ENCODE measurements at regions not wholly inside any gene's neighbourhood (a gene's known extent, or its start where the extent isn't known, plus 50 kb on each side); places are given as distances from the start of the nearest gene placed in this dataset.

DNA sequence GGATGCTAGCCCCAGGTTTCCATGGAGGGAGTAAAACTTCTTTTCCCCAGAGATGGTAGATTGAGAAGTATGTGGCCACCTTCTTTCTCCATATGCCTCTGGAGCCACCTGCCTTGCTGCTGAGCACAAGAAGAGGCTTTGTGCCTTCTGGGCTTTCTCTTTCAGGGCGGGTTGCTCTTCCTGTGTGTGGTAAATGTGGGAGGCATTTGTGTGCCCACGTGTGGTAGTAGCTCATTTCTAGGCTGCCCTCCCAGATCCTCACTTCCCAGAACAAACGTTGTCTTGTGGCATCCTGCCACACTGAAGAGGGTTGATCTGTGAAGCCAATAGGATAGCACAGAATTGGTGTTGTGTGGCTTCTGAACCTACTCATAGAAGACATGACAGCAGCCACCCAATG, 342.0 kb upstream of the PODXL start:
- H3K4me3 Mint-ChIP-seq = no peak overlapping the region
- H3K27ac Mint-ChIP-seq = no peak overlapping the region
- ChIA-PET CTCF (no interaction called here), POLR2A (no interaction called here)
- no peaks in the 10 kb centered on the region for H3K4me1 Mint-ChIP-seq
- peaks cover 5% of the 10 kb centered on the region for H3K27me3 Mint-ChIP-seq
- H3K9me3 Mint-ChIP-seq = peaks cover 5% of the 10 kb centered on the region
- intact Hi-C loops (cut with micrococcal nuclease) = no loop called here
- no peaks in the 10 kb centered on the region for H3K36me3 Mint-ChIP-seq (ENCODE audit: low read depth)
- DNase-seq (no peak), ATAC-seq (ENCODE audit: low read depth) (no peak)
- TF ChIP-seq, protein P1, sequence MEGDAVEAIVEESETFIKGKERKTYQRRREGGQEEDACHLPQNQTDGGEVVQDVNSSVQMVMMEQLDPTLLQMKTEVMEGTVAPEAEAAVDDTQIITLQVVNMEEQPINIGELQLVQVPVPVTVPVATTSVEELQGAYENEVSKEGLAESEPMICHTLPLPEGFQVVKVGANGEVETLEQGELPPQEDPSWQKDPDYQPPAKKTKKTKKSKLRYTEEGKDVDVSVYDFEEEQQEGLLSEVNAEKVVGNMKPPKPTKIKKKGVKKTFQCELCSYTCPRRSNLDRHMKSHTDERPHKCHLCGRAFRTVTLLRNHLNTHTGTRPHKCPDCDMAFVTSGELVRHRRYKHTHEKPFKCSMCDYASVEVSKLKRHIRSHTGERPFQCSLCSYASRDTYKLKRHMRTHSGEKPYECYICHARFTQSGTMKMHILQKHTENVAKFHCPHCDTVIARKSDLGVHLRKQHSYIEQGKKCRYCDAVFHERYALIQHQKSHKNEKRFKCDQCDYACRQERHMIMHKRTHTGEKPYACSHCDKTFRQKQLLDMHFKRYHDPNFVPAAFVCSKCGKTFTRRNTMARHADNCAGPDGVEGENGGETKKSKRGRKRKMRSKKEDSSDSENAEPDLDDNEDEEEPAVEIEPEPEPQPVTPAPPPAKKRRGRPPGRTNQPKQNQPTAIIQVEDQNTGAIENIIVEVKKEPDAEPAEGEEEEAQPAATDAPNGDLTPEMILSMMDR (IDR thresholded peaks at IDR 0.05) = no peak

DNA sequence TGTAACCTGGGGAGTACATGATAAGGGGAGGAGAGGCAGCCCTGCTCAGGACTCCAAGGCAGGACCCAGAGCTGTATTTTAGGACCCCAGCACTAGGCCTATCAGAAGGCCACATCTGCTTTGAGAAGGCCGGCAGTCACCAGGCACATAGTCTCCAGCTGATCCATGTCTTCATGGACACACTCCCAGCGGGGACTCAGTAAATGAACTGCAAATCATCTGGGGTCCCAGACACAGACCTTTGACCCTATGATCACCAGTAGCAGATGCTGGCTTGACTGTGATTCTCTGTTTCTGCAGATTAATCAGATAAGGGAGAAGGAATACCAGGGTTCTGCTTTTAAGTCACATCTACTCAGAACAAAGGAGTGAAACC, 341.4 kb upstream of the PODXL start:
- Mint-ChIP-seq H3K27me3 (peaks cover 5% of the 10 kb centered on the region), H3K27ac (no peak overlapping the region), H3K4me1 (no peaks in the 10 kb centered on the region), H3K4me3 (no peak overlapping the region), H3K9me3 (peaks cover 5% of the 10 kb centered on the region), H3K36me3 (ENCODE audit: low read depth) (no peaks in the 10 kb centered on the region)
- CTCF ChIA-PET = no interaction called here
- intact Hi-C loops (cut with micrococcal nuclease) = no loop called here
- DNase-seq (no peak), ATAC-seq (ENCODE audit: low read depth) (no peak)
- POLR2A ChIA-PET = no interaction called here
- TF ChIP-seq, protein P1 (IDR thresholded peaks at IDR 0.05) = no peak

DNA sequence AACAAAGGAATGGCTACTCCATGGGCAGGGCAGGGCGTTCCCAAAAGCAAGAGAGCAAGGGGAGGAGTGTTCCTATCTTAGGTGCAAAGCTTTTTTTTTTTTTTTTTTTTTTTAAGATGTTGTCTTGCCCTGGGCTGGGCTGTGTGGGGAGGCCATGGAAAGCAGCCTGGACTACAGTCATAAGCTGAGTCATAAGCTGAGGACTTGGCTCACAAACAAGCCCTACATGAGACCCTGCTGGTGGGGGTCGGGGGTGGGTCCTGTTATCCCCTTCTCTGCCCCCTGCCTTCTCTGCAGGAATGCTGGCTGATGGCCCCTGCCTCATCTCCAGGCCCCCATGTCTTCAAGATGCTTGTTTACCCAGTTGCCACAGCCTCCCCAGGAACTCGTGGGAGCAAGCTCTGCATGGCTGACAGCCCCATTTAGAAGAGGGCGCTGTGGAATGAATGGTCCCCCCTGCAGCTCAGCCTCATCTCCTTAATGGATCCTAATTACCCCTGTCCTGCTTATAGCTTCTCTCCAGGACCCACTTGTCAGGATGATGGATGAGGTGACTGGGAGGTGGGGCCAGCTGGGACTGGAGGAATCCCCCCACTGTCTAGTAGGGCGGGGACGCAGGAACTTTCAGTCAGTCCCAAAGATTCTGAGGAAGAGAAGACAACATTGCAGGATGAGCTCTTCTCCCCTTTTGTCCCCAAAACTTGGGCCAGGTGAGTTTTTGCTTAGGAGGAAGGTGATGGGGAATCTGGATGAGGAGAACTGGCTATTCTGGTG, 340.8 kb upstream of the PODXL start:
- Mint-ChIP-seq H3K27me3 (peaks cover 5% of the 10 kb centered on the region), H3K4me1 (no peaks in the 10 kb centered on the region), H3K36me3 (ENCODE audit: low read depth) (no peaks in the 10 kb centered on the region), H3K9me3 (peaks cover 4% of the 10 kb centered on the region), H3K27ac (no peak overlapping the region), H3K4me3 (no peak overlapping the region)
- ATAC-seq (ENCODE audit: low read depth) (no peak), DNase-seq (no peak)
- TF ChIP-seq, protein P1 (IDR thresholded peaks at IDR 0.05) = no peak
- ChIA-PET CTCF (no interaction called here), POLR2A (no interaction called here)
- intact Hi-C loops (cut with micrococcal nuclease) = no loop called here

DNA sequence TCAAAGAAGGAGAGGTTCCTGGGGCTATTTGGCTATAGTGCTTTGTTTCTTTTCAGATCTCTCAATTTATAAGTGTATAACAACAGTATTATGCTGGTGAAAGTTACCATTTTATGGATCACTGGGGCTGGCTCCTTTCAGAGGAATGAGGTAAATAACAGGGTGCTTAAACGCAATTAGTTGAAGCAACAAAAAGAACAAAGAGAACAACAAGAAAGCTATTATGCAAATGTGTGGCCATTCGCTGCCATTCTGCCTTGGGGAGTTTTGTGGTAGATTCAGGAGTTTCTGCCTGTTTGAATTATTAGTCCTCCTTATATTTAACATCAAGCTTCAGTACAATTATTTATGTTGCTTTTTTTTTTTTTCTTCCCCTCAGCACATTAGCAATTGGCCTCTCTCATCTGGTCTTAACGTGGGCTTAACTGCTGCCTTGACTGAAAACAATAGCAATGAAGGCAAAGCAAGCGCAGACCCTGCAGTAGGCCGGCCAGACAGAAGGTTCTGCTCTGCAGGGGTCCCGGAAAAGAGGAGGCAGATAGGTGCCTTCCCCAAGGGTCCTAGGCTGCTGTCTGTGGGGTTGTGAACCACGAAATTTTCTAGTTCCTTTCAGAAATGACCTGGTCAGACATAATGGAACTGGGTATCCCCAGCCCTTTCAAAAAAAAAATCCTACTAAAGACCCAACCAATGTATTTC, 339.9 kb upstream of the PODXL start:
- CTCF ChIA-PET = no interaction called here
- POLR2A ChIA-PET = no interaction called here
- Mint-ChIP-seq H3K36me3 (ENCODE audit: low read depth) (no peaks in the 10 kb centered on the region), H3K4me3 (no peak overlapping the region), H3K27me3 (peaks cover 5% of the 10 kb centered on the region), H3K27ac (no peak overlapping the region), H3K9me3 (no peaks in the 10 kb centered on the region), H3K4me1 (no peaks in the 10 kb centered on the region)
- ATAC-seq (ENCODE audit: low read depth) (no peak), DNase-seq (no peak)
- intact Hi-C loops (cut with micrococcal nuclease) = no loop called here
- TF ChIP-seq, protein P1 (IDR thresholded peaks at IDR 0.05) = no peak

DNA sequence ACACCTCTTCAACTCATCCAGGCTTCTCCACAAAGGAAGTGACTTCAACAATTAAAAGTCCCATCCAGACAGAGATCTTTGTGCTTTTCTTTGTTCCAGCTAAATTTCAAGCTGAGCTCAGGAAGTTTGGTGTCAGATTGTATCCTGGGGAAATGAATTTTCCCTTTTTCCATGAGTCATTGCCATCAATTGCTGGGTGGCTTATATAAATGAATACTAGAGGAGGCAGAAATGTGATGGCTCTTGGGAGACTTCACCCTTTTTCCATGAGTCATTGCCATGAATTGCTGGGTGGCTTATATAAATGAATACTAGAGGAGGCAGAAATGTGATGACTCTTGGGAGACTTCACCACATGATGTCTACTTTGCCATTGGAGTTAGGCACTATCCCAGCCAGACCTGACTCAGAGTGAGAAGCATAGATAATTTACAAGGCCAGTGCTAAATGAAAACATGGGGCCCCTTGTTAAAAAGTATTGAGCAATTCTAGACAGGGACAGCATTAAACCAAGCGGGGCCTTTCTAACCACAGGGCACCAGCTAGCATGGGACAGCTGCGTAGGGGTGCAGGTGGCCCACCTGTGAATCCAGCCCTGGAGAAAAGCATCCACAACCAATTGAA, 339.2 kb upstream of the PODXL start:
- no peak overlapping the region for H3K4me3 Mint-ChIP-seq
- H3K36me3 Mint-ChIP-seq (ENCODE audit: low read depth) = no peaks in the 10 kb centered on the region
- DNase-seq (no peak), ATAC-seq (ENCODE audit: low read depth) (no peak)
- H3K27ac Mint-ChIP-seq = no peak overlapping the region
- ChIA-PET CTCF (no interaction called here), POLR2A (no interaction called here)
- H3K4me1 Mint-ChIP-seq = no peaks in the 10 kb centered on the region
- TF ChIP-seq, protein P1 (IDR thresholded peaks at IDR 0.05) = no peak
- peaks cover 5% of the 10 kb centered on the region for H3K27me3 Mint-ChIP-seq
- H3K9me3 Mint-ChIP-seq = no peaks in the 10 kb centered on the region
- intact Hi-C loops (cut with micrococcal nuclease) = no loop called here
